RWPE1 (cell line): ENCODE measurements at regions not wholly inside any gene's neighbourhood (a gene's known extent, or its start where the extent isn't known, plus 50 kb on each side); places are given as distances from the start of the nearest gene placed in this dataset.

Experiments used
- CTCF ChIA-PET: fragments of 350-600 bp; sonication (Branson Sonifier 250); formaldehyde crosslinking; extraction: SDS; loops from one replicate; lab custom pipeline; 2021; lab: Yijun Ruan, JAX
- POLR2A ChIA-PET: fragments of 400-600 bp; formaldehyde crosslinking; extraction: SDS; loops from one replicate; lab custom pipeline; 2020; ENCODE audit warnings: antibody characterized with exemption; ENCODE audit not compliant: low non-redundant PET; lab: Yijun Ruan, JAX
- DNase-seq: peaks from one replicate; pipeline ENCODE4 v3.0.0; 2012; ENCODE audit warnings: low spot score
- H3K27ac ChIP-seq: fragments of 450-650 bp; 2 replicates; pipeline ENCODE4 v1.5.1; 2017
- TF ChIP-seq, protein P1 (sequence below): fragments of 450-650 bp; conservative IDR thresholded peaks from 2 replicates; pipeline ENCODE4 v1.5.1; 2017; ENCODE audit warnings: low read depth, mild to moderate bottlenecking

DNA sequence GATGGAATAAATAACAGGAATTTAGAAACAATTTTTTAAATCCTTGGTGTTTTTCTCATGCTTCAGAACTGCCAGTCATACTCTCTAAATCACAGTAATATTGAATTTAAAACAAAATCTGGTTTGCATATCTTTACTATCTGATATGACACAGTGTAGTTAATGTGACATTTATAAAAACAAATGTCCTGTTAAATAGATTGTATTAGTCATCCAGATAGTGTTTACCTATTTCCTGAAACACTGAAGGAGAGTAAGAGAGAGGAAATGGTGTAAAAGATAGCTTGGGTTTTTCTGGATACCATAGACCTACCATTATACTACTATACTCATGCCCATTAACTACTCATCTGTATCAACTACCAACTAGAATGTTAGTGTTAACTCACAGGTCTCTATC, 292.3 kb downstream of the MAN2A1 start:
- H3K27ac ChIP-seq = no peak overlapping the region
- no peak for DNase-seq
- POLR2A ChIA-PET = no interaction called here
- CTCF ChIA-PET = no interaction called here
- TF ChIP-seq, protein P1, sequence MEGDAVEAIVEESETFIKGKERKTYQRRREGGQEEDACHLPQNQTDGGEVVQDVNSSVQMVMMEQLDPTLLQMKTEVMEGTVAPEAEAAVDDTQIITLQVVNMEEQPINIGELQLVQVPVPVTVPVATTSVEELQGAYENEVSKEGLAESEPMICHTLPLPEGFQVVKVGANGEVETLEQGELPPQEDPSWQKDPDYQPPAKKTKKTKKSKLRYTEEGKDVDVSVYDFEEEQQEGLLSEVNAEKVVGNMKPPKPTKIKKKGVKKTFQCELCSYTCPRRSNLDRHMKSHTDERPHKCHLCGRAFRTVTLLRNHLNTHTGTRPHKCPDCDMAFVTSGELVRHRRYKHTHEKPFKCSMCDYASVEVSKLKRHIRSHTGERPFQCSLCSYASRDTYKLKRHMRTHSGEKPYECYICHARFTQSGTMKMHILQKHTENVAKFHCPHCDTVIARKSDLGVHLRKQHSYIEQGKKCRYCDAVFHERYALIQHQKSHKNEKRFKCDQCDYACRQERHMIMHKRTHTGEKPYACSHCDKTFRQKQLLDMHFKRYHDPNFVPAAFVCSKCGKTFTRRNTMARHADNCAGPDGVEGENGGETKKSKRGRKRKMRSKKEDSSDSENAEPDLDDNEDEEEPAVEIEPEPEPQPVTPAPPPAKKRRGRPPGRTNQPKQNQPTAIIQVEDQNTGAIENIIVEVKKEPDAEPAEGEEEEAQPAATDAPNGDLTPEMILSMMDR = no peak

DNA sequence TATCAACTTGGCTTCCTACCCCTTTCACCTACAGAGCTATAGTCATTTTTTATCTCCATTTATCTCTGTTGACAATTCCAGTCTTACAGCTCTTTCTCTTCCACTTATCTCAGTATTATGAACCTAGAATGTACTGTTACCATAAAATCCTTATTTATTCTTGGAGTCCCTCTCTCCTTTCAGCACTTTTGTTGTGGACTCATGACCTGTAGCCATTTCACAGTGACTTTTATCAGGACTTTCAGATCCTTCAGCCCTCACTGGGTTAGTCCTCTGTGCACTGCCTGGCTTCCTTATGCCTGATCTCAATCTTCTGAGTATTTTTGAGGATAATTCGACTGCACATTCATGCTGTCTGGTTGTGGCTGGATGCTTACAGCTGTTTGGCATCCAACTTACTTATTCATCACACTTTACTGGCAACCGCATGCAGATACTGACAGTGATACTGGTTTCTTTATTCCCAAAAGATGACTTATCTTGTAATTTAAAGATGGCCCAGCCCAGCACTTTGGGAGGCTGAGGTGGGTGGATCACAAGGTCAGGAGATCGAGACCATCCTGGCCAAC, 293.3 kb downstream of the MAN2A1 start:
- no peak overlapping the region for H3K27ac ChIP-seq
- no peak for DNase-seq
- TF ChIP-seq, protein P1 = no peak
- CTCF ChIA-PET = interaction anchor here (0.7 kb wide), 1 partner anchor 65 kb away, joined by 3 read pairs; no protein-coding TSS in a partner anchor
- POLR2A ChIA-PET = no interaction called here

DNA sequence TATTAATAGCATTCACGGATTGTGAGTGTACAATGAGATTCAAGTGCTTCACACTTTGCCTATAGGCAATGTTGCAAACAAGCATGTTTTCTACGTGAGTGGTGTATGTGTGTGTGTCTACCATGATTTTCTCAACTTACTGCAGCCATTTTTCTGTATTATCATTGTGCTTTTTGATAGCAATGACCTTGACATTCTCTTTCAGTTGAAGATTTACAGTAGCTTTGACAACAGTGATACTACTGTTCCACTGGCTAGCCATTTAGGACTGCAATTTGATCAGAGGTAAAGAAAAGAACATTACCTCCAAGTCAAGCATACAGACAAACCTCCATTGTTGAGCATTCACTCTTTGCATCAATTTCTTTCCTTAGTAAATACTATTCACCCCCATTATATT, 297.0 kb downstream of the MAN2A1 start:
- no peak overlapping the region for H3K27ac ChIP-seq
- no peak for DNase-seq
- ChIA-PET POLR2A (no interaction called here), CTCF (no interaction called here)
- TF ChIP-seq, protein P1 = no peak

DNA sequence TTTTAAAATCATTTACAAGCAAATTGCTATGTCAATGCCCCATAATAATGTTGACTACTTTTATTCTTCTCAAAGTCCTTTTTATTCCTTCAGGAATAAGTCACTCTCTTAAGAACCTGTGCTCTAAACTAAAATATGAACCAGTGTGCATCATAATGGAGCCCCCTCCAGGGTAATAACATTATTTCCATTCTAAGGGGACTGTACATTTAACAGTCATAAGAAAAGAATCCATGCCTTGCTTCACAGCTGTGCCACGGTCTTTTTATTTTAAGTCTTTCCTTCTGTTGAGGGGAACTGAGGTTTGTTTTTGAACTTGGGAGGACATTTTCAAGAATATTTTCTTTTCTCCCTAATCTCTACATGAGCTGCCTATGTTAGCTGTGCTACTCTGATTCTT, 297.6 kb downstream of the MAN2A1 start:
- CTCF ChIA-PET = no interaction called here
- DNase-seq = no peak
- no peak overlapping the region for H3K27ac ChIP-seq
- POLR2A ChIA-PET = no interaction called here
- TF ChIP-seq, protein P1 = no peak

DNA sequence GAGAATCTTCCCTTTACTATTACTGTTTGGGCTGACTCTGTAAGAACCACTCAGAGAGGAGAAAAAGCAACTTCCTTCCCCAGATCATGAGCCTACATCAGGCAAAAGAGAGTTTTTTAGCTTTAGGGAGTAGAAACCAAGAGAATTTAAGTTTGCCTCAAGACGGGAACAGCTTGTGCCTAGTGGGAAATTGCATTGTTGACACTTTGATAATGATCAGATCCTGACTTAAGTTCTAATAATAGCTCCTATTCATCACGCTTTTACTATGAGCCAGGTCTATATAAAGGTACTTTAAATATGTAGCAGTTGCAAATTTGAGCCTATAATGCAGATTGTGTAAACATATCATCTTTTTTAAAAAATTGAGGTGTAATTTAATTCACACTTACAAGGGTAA, 298.2 kb downstream of the MAN2A1 start:
- ChIA-PET POLR2A (no interaction called here), CTCF (no interaction called here)
- TF ChIP-seq, protein P1 = no peak
- no peak overlapping the region for H3K27ac ChIP-seq
- no peak for DNase-seq

DNA sequence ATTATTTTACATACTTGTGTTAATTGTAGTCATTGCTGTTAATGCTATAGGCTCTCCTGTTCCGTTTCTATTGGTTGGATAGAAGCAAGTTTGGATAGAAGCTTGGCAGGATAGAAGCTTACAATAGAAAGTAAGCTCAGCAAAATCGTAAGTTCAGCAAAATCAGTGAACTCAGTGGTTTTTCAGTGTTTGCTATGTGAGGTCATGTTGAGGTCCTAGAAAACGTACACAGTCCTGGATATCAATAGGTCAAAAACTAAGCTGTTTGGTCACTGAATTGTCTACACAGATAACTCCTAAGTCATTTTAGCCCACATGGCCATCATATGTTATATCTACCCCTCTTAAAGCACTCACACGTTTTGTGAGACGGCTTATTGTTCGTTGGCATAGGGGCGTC, 299.4 kb downstream of the MAN2A1 start:
- no peak overlapping the region for H3K27ac ChIP-seq
- TF ChIP-seq, protein P1 = no peak
- no peak for DNase-seq
- POLR2A ChIA-PET = no interaction called here
- CTCF ChIA-PET = no interaction called here
